ENCODE measurements at regions not wholly inside any gene's neighbourhood (a gene's known extent, or its start where the extent isn't known, plus 50 kb on each side); places are given as distances from the start of the nearest gene placed in this dataset.

GRCh38 chr4:159003420-159004253 lies 99.2 kb upstream of the RAPGEF2 start:
- no peak for TF ChIP-seq CTCF (IDR thresholded peaks at IDR 0.05; ENCODE audit: insufficient read depth, missing control alignments)
- DNase-seq (ENCODE audit: insufficient read length, low spot score) (no peak), FAIRE-seq (no peak)

GRCh38 chr4:159006202-159006601 lies 96.7 kb upstream of the RAPGEF2 start:
- FAIRE-seq (no peak), DNase-seq (ENCODE audit: insufficient read length, low spot score) (no peak)
- TF ChIP-seq CTCF (IDR thresholded peaks at IDR 0.05; ENCODE audit: insufficient read depth, missing control alignments): no peak

- no peak for TF ChIP-seq CTCF (IDR thresholded peaks at IDR 0.05; ENCODE audit: insufficient read depth, missing control alignments)
- FAIRE-seq: no peak
Measured at GRCh38 chr4:159008671-159009070, 94.2 kb upstream of the RAPGEF2 start.

GRCh38 chr4:159009521-159009920 lies 93.4 kb upstream of the RAPGEF2 start:
- no peak for FAIRE-seq
- no peak for DNase-seq (ENCODE audit: insufficient read length, low spot score)
- TF ChIP-seq CTCF (IDR thresholded peaks at IDR 0.05; ENCODE audit: insufficient read depth, missing control alignments): no peak

More at GRCh38 chr4:159008671-159009070, 94.2 kb upstream of the RAPGEF2 start:
- no peak for DNase-seq (ENCODE audit: insufficient read length, low spot score)

- TF ChIP-seq CTCF (IDR thresholded peaks at IDR 0.05; ENCODE audit: insufficient read depth, missing control alignments): no peak
- FAIRE-seq (no peak), DNase-seq (ENCODE audit: insufficient read length, low spot score) (no peak)
Measured at GRCh38 chr4:159010100-159010499, 92.8 kb upstream of the RAPGEF2 start.

GRCh38 chr4:159010563-159011260 lies 92.2 kb upstream of the RAPGEF2 start:
- DNase-seq (ENCODE audit: insufficient read length, low spot score): no peak
- no peak for TF ChIP-seq CTCF (IDR thresholded peaks at IDR 0.05; ENCODE audit: insufficient read depth, missing control alignments)
- FAIRE-seq: no peak

- FAIRE-seq: no peak
- no peak for DNase-seq (ENCODE audit: insufficient read length, low spot score)
- TF ChIP-seq CTCF (IDR thresholded peaks at IDR 0.05; ENCODE audit: insufficient read depth, missing control alignments): no peak
Measured at GRCh38 chr4:159012381-159012780, 90.5 kb upstream of the RAPGEF2 start.

Data from D721Med (cell line).